CMK (cell line): ENCODE measurements at regions not wholly inside any gene's neighbourhood (a gene's known extent, or its start where the extent isn't known, plus 50 kb on each side); places are given as distances from the start of the nearest gene placed in this dataset.
"Not testable (repeated sequence)": the region's sequence is repeated elsewhere in the genome, so short reads cannot be mapped to it uniquely, and the experiment has no call there.

Experiments
- DNase-seq: peaks from one replicate; pipeline ENCODE4 v3.0.0-alpha.2; 2010; ENCODE audit warnings: low read depth

DNA sequence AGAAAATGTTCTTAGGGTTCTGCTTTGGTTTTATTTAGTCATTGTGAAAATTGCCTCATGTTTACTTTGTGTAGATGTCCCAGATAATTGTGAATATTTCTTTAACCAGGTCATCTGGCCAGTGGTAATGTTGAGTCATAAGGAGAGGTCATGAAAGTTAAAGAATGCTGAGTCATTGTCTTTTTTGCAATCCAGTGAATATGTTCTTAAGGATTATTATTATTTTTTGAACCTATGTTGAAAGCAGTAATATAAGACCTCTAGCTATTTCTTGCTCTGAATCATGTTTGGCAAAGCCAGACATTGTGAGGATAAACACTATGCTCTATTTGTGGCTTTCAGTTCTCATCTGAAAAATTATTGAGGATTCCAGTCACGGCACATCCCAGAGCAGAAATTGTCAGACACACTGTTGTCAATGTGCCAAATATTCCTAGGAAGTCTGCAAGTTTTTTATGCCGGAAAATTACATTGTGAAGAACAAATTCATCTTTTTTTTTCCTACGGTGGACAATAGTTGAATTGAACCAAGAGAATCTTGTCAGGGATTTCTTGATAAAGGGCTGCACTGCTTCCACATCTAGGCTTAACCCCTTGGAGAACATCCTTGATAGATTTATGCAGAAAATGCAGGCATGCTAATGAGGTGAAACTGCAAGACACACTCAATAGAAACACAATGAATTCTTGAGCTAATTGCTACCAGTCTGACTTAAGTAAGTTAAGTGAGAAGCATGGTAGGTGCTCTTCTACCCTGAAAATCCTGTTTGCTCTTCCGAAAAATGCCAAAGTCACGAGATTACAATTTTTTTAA, 369.6 kb downstream of the ATP23 start:
- no peak for DNase-seq

DNA sequence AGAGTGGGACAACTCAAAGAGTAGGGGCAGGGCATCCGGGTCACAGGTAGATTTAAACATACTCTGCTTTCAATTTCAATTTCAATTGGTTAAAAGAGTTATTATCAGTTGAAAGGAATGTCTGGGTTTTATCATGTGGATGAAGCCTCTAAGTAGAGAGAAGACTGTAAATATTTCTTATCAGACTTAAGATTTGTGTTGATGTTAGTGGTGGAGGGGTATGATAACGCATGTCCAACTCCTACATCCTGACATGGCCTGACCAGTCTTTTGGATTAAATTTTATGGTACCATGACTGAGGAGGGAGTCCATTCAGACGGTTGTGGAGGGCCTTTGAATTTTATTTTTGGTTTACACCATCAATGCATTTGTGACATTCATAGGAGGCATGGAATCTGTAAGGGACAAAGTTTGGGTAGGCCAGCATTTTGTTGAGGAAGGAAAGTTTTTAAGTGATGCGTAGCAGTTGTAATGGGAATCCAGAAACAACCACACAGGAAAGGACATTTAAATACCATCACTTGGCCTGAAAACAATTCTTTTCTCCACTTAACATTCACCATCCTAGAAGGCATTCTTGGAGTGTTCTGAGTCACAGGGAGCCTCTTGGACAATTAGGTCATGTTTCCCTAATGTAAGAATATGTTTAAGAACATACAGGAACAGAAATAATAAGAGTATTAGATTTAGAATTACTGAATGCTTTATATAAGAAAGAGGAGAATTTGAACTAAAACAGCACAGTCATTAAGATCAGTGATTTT, 371.9 kb downstream of the ATP23 start:
- DNase-seq = no peak

DNA sequence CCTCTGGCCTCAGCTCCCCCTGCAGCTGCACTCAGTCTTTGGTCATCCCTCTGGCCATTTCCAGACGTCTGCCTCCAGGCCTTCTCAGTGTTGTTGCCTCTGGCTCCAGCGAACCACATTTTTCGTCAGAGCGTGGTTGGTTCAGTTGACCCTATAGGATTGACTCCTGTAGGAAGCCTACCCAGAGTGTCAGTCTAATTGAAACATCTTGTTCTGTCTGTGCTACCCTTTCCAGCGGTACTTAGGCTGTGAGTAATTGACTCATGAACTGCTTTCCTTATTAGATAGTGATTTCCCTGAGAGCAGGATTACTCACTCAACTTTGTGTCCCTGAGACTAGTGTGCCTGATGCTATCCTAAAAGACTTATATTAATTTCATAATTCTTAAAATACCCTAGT, 373.2 kb downstream of the ATP23 start:
- DNase-seq = no peak

DNA sequence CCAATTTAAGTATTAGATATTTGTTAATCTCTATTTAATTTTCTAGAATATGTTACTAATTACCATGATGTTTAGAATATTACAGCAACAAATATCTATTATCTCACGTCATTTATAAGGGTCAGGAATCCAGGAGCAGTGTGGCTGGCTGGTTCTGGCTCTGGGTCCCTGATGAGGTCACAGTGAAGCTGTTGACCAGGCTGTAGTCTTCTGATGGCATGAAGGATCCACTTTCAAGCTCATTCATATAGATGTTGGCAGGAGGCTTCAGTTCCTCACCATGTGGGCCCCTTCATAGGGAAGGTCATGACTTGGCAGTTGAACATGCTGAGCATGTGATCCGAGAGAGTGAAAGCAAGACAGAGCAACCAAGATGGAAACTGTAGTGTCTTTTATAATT, 375.6 kb downstream of the ATP23 start:
- DNase-seq = no peak

DNA sequence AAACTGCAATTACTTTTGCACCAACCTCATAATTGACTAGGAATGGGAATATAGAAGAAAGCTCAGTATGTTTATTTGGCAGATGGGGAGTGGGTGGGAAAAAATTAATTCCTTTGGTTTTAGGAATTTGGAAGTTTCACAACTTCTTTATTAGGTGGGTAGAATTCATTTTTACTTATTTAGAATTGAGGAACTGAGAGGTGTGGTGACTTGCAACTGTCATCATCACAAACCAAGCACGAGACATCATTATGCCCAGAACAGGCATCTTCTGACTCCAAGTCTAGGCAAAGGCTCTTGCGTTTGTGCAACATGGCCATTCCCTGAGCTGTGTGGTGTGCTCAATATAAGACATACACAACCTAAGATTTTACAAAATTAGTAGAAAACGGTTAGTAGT, 380.0 kb downstream of the ATP23 start:
- DNase-seq = no peak

DNA sequence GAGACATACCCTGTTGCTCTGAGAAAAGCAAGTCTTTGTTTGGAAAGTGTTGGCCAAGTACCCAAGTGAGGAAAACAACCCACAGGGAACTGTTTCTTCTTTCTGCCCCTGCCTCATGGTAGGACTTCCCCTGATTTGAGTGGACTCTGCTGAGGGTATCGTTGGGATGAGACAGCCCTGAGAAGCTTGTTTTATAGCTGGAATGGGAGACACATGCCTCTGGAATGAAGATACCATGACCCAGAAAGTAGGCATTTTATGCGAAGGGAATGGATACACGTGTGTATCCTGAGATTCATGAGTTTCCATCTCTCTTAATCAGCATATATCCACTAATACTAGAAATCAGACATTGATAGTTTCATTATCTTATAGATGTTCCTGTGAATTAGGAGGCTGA, 382.3 kb downstream of the ATP23 start:
- DNase-seq = no peak

DNA sequence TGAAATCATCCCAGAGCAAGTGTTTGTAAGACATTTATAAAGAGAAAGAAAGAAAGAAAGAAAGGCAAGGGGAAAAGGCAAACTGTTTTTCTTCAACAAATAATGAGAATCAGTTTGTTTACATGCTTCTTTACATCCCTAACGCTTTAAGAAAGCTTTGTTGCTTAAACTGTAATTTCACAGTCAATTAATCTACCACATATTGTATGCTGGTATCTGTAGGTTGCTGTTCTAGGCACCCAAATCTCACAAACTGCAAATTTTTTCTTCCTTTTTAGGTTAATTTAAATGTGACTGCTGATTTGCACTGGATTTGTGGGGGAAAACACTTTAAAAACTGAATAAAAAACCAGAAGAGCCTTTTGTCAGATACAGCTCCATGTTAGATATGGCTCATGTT, 384.2 kb downstream of the ATP23 start:
- no peak for DNase-seq

DNA sequence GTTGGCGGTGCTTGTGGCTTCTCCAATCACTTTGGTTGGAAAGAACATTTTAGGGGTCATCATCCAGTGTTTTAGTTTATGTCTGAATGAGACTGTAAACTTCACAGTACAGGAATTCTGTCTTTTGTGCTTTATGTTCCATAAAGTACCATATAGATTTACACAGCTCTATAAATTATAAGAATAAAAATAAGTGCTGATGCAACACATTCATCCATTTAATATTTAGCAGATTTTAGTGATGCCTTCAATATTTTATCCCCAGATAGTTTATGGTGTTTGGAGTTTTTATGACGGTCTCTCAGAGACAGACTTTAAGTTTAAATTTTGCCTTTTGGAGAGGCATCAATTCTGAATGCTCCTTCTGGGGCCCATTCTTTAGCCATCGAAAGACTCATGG, 385.2 kb downstream of the ATP23 start:
- no peak for DNase-seq

DNA sequence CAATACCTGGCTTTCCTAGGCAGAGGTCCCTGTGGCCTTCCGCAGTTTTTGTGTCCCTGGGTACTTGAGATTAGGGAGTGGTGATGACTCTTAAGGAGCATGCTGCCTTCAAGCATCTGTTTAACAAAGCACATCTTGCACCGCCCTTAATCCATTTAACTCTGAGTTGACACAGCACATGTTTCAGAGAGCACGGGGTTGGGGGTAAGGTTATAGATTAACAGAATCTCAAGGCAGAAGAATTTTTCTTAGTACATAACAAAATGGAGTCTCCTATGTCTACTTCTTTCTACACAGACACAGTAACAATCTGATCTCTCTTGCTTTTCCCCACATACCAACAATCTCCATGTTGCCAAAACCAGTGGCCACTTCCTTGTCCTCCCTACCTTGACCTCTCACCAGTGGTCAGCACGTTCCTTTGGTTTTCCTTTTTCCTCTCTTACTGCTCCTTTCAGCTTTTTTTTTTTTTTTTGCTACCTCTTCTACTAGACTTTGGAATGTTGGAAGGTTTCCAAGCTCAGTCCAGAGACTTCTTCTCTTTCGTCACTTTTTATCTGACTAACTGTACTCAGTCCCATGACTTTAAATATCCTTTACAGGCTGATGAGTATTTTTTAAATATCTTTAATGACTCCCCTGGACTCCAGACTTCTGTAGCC, 395.3 kb downstream of the ATP23 start:
- not testable (repeated sequence) for DNase-seq

DNA sequence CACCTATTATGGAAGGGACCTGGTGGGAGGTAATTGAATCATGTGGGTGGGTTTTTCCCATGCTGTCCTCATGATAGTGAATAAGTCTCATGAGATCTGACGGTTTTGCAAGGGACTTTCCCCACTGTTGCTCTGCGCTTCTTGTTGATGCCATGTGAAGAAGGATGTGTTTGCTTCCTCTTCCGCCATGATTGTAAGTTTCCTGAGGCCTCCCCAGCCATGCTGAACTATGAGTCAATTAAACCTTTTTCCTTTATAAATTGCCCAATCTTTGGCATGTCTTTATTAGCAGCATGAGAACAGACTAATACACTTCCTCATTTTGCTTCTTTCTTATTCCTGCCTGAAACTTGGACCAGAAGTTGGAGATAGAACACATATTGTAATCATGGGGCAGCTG, 396.2 kb downstream of the ATP23 start:
- not testable (repeated sequence) for DNase-seq

DNA sequence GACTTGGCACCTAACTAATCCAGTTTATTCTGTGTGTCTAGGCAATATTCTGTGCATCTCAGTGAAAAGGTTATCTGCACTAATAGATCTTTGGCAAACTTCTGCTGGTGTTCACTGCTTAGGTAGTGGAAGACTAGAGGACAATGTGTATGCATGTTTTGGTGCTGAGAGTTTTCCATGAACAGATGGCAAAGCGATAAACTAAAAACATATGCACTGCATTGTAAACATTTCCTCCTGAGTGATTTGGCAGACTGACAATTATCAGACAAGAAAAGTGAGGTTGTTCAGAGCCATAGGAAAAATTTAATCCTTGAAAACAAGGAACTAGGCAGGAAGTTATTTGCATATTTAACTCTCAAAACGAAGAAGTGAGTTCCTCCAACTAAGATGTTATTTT, 400.4 kb downstream of the ATP23 start:
- DNase-seq = no peak

DNA sequence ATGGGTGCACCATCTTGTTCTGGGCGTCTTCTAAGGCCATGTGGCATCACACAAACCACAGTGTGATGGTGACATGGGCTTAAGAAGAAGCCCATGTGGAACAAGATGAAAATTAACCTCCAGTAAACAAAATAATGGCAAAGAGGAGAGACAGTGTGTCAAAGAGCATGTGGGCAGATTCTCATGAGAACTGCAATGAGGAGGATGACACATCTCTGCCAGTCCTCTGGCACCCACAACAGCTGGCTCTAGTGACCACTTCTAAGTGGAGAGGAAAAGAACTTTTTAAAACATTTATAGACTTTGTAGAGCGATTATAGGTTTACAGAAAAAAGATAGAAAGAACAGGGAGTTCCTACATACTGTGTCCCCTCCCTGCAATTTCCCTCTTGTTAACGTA, 401.4 kb downstream of the ATP23 start:
- DNase-seq = no peak

DNA sequence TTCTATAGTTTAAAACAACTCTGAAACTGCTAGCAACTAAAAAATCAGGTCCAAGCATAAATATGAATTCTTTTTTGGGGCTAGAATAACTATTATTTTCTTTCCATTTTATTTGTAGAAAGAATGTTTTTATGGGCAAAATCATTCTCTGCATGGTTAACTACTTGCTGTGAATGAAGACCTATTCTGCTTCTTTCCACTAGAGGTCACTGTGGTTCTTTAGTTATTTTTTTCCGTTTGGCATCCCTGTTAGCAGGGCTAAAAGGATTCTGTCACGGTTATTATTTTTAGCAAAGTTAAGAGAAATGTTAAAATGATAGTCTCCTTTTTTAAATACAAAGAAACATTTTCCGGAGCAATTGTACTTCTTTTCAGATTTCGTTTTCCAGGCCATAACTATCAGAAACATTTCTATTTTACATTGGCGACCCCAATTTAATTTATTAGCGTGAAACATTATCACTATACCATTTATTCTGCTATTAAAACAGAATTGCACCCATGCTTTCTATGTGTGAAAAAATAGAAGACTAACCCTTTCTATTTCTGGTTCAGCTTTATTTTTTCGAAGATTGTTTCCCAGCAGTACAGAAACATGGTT, 404.8 kb downstream of the ATP23 start:
- no peak for DNase-seq

DNA sequence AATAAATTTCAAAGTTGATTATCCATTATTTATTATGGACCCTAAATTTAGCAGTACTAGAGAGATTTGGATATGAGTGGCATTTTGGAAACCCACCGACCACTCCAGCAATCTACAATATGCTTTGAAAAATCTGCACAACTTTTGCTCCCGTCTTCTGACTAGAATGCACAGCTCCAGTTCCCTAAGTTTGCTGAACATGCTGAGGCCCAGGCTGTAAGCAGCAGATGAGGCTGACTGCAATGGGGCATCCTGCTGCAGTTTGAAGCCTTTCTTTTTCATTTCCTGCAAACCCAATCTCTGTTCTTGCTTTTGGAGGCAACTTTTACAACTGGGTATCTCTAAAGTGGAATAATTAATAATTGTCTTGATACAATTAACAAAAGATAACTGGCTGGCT, 405.8 kb downstream of the ATP23 start:
- no peak for DNase-seq

DNA sequence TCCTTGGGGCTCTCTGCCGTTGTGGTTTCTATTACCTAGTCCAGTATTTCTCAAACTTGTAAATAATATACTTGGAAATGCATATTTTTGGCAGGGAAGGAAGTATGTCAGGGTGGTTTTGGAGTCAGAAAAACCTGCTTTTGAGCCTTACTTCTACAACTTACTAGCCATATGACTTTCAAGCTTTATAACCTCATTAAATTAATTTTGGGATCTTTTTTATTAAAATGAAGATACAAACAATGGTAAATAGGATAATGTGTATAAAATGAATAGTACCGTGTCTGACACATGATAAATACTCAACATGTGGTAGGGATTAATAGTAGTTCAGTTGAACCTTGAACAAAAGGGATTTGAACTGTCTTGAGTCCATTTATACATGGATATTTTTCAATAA, 406.3 kb downstream of the ATP23 start:
- DNase-seq = no peak

DNA sequence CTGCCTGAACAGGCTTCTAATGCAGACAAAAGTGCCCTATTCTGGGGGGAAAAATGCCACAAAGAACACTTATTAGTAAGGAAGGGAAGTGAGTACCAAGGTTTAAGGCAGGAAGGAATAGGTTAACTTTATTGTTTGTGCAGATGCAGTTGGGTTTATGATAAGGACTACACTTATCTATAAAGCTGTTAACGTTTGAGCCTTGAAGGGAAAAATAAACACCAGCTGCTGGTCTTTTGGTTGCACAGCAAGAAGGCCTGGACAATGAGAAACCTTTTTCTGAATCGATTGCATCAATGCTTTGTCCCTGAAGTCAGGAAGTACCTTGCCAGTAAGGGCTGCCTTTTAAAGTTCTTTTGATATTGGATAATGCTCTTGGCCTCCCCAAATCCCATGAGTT, 407.8 kb downstream of the ATP23 start:
- DNase-seq = no peak

DNA sequence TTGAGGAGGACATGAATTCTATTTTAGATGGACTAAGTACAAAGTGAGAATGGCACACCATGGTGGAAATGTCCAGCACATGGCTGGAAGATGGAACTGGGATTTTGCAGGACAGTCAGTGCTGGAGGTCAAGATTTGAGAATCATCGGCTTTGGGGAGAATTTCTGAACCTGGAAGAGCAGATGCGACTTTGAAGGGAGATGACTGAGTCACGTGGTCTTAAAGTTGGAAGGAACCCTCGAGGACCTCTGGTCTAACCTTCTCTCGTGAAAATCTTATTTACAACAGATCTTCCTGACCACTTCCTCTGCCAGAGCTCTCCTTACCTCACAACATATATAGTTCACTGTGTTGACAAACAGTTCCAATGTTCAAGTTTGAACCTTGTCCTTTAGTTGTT, 415.4 kb downstream of the ATP23 start:
- DNase-seq = no peak

DNA sequence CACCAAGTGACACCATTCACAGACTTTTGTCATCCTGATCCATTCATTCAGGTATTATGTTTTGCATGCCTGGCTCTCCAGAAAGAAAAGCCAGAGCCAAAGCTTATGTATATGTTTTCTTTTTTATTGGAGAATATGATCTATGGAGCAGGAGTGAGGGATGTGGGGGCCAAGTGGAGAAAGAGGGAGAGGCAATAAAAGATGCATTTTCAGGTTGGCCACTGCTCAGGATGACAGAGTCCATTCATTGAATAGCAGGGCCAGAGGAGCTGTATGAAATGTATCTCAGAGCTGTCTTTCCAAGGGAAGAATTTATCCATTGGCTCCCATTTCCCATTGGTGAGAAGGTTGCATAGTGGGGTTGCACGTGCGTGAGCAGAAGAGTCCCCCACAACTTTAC, 416.1 kb downstream of the ATP23 start:
- DNase-seq = no peak

DNA sequence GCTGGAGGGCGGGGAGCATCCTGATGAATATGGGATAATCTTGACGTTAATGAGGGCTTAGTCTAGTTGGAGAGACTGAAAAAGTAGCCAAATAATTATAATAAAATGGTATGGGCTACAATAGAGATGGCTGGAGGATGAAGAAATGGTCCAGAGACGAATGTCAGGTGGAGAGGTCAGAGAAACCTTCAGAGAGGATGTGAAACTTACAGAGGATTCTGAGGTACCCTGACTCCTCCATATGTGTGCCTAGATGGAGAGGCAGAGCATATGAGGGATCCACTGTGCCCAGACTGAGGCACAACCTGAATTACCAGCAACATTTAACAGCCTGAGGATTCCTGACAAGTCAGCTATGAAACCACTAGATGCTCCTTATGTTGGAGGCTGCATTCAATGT, 417.0 kb downstream of the ATP23 start:
- DNase-seq = no peak

DNA sequence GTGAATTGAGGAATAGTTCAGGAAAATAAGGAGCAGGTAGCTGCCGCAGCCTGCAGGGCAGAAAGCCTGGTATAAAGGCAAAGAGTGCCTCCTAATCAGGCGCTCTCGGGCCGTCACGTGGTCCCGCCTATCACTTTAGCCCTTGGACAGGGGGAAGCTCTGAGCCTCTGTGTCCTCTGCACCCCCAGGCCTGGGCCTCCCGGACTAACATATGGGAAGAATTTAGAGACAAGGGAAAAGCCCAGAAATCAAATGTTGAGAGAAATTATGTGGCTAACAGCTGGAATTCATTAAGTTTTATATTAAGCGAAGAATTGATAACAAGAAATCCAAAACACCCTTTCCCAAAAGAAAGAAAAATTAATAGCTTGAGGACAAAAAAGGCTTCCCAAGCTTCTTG, 417.7 kb downstream of the ATP23 start:
- no peak for DNase-seq

DNA sequence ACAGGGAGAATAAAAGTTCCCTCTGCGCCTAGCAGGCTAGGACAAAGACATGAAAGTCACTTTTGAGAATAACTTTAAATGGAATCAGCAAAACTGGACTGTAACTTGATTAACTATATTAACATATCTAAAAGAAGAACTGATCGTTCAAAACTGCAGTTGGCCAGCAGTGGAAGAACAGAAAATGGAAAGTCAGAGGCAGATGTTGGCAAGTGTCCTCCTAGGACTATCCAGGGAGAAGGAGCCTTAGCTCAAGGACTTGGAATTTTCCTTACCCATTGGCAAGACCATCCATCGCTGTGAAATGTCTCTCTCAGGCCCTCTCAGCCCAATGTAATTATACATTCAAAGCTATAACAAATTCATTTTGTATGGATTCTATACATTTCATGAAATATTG, 419.7 kb downstream of the ATP23 start:
- DNase-seq = no peak

DNA sequence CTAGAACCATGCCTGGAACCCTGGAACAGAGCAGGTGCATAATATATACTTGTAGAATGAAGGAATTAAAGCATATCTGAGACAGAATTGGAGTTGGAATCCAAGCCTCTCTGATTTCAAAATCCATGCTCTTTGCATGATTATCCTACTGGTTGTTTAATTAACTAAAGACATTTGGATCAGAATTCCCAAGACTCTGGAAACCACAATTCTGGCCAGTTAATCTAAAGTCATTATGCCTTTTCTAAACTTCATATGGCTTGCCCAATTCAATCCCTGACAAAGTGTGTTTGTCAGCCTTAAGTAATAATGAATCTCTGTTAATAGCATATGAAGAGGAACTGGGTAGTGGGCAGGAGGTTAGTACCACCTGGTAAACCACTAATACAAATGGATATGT, 422.6 kb downstream of the ATP23 start:
- no peak for DNase-seq
